ENCODE measurements at regions not wholly inside any gene's neighbourhood (a gene's known extent, or its start where the extent isn't known, plus 50 kb on each side); places are given as distances from the start of the nearest gene placed in this dataset.

DNA sequence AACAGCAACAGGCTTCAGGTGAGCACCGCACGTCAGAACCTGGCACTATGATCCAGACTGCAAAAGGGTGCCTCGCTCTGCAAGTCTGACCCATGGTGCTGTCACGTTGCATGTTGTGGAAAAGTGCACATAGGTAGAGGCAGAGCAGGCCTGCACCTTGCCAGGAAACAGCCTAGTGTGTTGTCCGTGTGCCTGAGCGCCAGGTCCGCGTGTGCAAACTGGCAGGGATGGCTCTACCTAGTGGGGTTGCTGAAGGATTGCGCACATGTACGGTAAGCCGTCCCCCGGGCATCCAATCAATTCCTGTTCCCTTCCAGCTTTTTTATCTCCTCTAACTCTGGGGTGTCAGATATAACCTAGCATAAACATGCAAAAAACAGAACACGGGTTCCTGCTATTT is 219.5 kb downstream of the NXNL2 start:
- DNase-seq (ENCODE audit: low spot score) = no peak
- TF ChIP-seq, protein P1, sequence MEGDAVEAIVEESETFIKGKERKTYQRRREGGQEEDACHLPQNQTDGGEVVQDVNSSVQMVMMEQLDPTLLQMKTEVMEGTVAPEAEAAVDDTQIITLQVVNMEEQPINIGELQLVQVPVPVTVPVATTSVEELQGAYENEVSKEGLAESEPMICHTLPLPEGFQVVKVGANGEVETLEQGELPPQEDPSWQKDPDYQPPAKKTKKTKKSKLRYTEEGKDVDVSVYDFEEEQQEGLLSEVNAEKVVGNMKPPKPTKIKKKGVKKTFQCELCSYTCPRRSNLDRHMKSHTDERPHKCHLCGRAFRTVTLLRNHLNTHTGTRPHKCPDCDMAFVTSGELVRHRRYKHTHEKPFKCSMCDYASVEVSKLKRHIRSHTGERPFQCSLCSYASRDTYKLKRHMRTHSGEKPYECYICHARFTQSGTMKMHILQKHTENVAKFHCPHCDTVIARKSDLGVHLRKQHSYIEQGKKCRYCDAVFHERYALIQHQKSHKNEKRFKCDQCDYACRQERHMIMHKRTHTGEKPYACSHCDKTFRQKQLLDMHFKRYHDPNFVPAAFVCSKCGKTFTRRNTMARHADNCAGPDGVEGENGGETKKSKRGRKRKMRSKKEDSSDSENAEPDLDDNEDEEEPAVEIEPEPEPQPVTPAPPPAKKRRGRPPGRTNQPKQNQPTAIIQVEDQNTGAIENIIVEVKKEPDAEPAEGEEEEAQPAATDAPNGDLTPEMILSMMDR (IDR thresholded peaks at IDR 0.05) = no peak
- no peaks in the 10 kb centered on the region for H3K9me3 ChIP-seq
- no peak overlapping the region for H3K4me3 ChIP-seq
- H3K27me3 ChIP-seq = no peaks in the 10 kb centered on the region
- no peak overlapping the region for H3K27ac ChIP-seq
- peaks cover 0 to 7% of the 10 kb centered on the region in 2 donors for H3K4me1 ChIP-seq
- H3K36me3 ChIP-seq = no peaks in the 10 kb centered on the region

DNA sequence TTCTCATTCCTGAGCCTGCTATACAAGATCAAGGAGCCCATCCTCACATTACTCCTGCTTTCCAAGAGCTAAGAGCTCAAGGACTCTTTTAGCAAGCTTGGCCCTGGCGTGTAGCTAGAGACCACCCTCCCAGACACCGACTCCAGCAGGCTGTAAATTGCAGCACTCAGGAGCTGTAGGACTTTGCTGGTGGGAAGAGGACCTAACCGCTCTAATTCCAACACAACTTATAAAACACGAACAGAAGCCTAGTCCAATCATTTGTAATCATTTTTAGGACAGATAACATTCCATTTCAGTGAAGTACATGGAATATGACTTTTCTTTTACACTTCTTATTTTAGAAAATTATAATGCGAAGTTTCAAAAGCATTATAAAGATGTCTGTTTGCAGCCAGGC is 219.9 kb downstream of the NXNL2 start:
- H3K27ac ChIP-seq = no peak overlapping the region
- no peaks in the 10 kb centered on the region for H3K9me3 ChIP-seq
- no peak for DNase-seq (ENCODE audit: low spot score)
- TF ChIP-seq, protein P1 (IDR thresholded peaks at IDR 0.05) = no peak
- no peak overlapping the region for H3K4me3 ChIP-seq
- no peaks in the 10 kb centered on the region for H3K36me3 ChIP-seq
- peaks cover 0 to 8% of the 10 kb centered on the region in 2 donors for H3K4me1 ChIP-seq
- no peaks in the 10 kb centered on the region for H3K27me3 ChIP-seq

DNA sequence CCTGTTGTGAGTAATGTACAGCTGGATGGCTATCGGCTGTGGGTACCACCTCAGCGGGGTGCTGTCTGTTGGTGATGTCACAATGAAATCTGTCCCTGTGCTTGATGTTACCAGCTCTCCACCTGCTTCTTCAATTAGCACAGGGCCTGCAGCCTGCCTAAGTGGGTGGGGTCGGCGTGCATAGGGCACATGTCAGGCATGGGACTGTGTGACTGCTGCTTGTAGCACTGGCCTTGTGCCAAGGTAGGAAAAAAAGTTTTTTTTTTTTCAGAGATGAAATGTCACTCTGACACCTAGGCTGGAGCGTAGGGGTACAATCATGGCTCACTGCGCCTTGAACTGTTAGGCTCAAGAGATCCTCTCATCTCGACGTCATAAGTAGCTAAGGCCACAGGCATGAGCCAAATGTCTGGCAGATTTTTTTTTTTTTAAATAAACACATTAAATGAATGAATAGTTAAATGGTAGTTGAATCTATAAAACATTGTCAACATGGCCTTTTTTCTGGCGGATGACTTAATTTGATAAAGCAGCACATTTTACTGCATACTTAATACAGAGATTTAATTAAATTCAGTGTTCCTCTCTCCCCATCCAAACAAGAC is 222.5 kb downstream of the NXNL2 start:
- H3K4me1 ChIP-seq = peaks cover 0 to 8% of the 10 kb centered on the region in 2 donors
- no peaks in the 10 kb centered on the region for H3K27me3 ChIP-seq
- H3K36me3 ChIP-seq = no peaks in the 10 kb centered on the region
- TF ChIP-seq, protein P1 (IDR thresholded peaks at IDR 0.05) = no peak
- H3K9me3 ChIP-seq = no peaks in the 10 kb centered on the region
- no peak overlapping the region for H3K4me3 ChIP-seq
- H3K27ac ChIP-seq = no peak overlapping the region
- no peak for DNase-seq (ENCODE audit: low spot score)

DNA sequence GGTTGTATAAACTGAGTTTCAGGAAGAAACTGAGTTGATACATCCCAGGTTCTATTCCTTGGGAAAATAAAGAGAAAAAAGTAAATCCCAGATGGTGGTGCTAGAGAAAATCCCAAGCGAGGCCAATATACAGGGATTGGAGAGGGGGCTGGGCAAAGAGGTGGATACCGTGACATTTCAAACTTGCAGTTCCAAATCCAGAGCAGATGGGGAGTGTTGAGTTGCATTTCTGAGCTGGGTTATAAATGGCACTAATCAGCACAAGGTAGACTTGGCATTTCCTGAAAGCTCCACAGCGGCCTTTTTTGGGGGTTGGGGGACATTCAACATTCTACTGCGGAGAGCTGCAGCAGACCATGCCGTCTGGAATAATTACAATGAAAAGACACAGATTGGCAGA is 224.4 kb downstream of the NXNL2 start:
- no peaks in the 10 kb centered on the region for H3K27me3 ChIP-seq
- no peak for DNase-seq (ENCODE audit: low spot score)
- H3K4me3 ChIP-seq = no peak overlapping the region
- H3K27ac ChIP-seq = no peak overlapping the region
- TF ChIP-seq, protein P1 (IDR thresholded peaks at IDR 0.05) = no peak
- no peaks in the 10 kb centered on the region for H3K36me3 ChIP-seq
- no peaks in the 10 kb centered on the region for H3K9me3 ChIP-seq
- peaks cover 0 to 8% of the 10 kb centered on the region in 2 donors for H3K4me1 ChIP-seq

DNA sequence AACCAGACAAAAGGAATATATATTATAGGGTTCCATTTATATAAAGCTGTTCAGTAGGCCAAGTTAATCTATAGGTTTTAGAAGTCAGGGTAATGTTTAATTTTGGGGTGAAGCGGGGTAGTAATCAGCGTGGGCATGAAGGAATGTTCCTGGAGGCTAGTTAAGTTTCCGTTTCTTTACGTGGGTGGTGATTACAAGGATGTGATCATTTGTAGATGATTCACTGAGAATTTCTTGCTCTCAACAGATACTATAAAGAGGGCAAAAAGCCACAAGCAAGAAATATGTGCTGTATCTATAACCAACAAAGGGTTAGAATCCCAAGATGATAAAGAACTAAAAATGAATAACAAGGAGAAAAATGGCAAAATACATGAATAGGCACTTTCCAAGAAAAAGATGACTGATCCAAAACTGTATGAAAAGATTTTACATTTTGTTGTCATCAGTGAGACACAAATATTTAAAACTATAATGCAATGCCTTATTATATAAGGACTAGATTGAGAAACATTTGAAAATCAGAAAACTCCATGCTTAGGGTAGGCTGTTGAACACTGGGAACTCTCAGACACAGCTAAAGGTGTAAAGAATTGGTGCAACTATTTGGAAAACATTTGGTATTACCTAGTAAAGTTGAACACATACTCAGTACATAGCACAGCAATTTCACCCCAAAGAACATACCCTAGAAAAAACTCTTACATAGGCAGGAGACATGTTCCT is 224.3 kb upstream of the S1PR3 start:
- Histone ChIP-seq H3K27me3 (no peaks in the 10 kb centered on the region), H3K36me3 (no peaks in the 10 kb centered on the region), H3K4me1 (no peaks in the 10 kb centered on the region), H3K27ac (no peak overlapping the region), H3K4me3 (no peak overlapping the region), H3K9me3 (no peaks in the 10 kb centered on the region)
- TF ChIP-seq, protein P1 (IDR thresholded peaks at IDR 0.05) = no peak
- no peak for DNase-seq (ENCODE audit: low spot score)

DNA sequence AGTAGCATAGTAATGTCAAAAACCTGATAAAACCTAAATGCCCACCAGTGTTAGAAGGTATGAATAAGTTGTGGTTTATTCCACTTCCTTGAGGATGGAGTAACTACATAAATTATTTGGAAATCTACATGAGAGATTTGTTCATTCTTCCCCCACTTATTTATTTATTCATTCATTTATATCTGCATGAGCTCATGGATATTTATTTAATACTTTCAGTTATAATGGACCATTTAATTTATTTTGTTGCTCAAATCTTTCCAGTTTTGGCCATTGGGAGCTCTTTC is 223.8 kb upstream of the S1PR3 start:
- DNase-seq (ENCODE audit: low spot score) = no peak
- TF ChIP-seq, protein P1 (IDR thresholded peaks at IDR 0.05) = no peak
- no peaks in the 10 kb centered on the region for H3K9me3 ChIP-seq
- no peak overlapping the region for H3K27ac ChIP-seq
- H3K27me3 ChIP-seq = no peaks in the 10 kb centered on the region
- no peaks in the 10 kb centered on the region for H3K36me3 ChIP-seq
- no peaks in the 10 kb centered on the region for H3K4me1 ChIP-seq
- H3K4me3 ChIP-seq = no peak overlapping the region
